22Rv1 (cell line): ENCODE measurements at regions not wholly inside any gene's neighbourhood (a gene's known extent, or its start where the extent isn't known, plus 50 kb on each side); places are given as distances from the start of the nearest gene placed in this dataset.

Experiments used
- H3K27ac ChIP-seq: fragments of 450-650 bp; 2 replicates; pipeline ENCODE4 v1.5.1; 2017
- CTCF ChIP-seq: fragments of 450-650 bp; IDR thresholded peaks from 2 replicates; pipeline ENCODE4 v1.5.1; 2017; ENCODE audit warnings: mild to moderate bottlenecking
- ZFX ChIP-seq: fragments of 450-650 bp; IDR thresholded peaks from 2 replicates; pipeline ENCODE4 v1.6.1; 2017; ENCODE audit warnings: antibody characterized with exemption, borderline replicate concordance

DNA sequence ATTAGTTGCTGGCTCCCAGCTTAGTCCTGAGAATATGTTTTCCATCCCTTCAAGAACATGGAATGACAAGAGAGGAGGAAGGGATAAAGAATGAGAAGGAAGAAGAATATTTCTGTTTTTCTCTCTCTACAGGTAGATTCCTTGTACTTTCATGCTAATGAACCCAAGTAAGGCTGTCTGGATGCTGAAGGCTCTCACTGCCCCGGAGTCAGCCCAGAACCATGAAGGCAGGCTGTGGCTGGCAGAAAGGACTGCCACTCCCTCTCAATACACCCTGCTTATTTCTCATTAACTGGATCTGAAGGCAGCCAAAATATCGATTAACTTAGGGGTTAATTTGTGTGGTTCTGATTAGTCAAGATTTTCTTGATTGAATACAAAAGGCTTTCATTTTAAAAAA lies 93.1 kb upstream of the NPAS2 start:
- no peak overlapping the region for H3K27ac ChIP-seq
- TF ChIP-seq ZFX (no peak), CTCF (no peak)

- TF ChIP-seq ZFX (no peak), CTCF (peak; percentile 68)
- no peak overlapping the region for H3K27ac ChIP-seq
These were observed 89.6 kb upstream of the NPAS2 start for GRCh38 chr2:100730290-100730868.

GRCh38 chr2:100731535-100731981 lies 88.4 kb upstream of the NPAS2 start:
- no peak overlapping the region for H3K27ac ChIP-seq
- no peak for TF ChIP-seq ZFX
- TF ChIP-seq CTCF, result no peak

GRCh38 chr2:100733391-100734187 lies 86.3 kb upstream of the NPAS2 start:
- TF ChIP-seq ZFX, result no peak
- no peak for TF ChIP-seq CTCF
- H3K27ac ChIP-seq, result no peak overlapping the region

- no peak overlapping the region for H3K27ac ChIP-seq
These were observed 83.6 kb upstream of the NPAS2 start for GRCh38 chr2:100736121-100736915.

DNA sequence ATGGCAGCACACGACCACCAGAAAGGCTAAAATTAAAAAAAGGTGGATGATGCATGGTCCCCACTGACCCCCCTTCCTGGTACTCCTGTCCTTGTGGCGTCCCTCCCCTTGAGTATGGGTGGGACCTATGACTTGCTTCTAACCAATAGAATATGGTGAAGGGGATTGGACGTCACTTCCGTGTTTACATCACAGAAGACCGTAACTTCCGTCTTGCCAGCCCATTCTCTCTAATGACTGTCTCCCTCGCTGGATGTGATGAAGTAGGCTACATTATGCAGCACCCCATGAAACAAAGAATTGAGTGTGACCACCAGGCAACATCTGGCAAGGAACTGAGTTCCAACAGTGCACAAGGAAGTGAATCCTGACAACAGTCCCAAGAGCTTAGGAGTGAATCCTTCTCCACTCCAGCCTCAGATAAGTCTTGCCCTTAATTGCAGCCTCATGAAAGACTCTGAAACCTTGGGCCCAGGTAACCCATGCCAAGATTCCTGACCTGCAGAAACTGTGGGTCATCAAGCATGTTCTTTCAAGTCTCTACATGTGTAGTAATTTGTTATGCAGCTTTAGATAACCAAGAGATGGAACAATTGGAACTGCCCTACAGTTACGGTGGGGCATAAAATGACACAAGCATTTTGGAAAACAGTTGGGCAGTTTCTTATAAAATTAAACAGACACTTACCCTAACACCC lies 80.1 kb upstream of the NPAS2 start:
- TF ChIP-seq CTCF (no peak), ZFX (no peak)
- H3K27ac ChIP-seq, result no peak overlapping the region

More at GRCh38 chr2:100736121-100736915, 83.6 kb upstream of the NPAS2 start:
- TF ChIP-seq CTCF (no peak), ZFX (no peak)
